CD14-positive monocyte (primary cell): ENCODE measurements at regions not wholly inside any gene's neighbourhood (a gene's known extent, or its start where the extent isn't known, plus 50 kb on each side); places are given as distances from the start of the nearest gene placed in this dataset.

Source experiments
- DNase-seq, 3 donors: peaks; one replicate each; pipeline ENCODE4 v3.0.0-alpha.2; 2011 to 2022
- H2AFZ ChIP-seq: 2 replicates; pipeline ENCODE4 v1.6.0; 2012; ENCODE audit warnings: mild to moderate bottlenecking, low read depth, low read length, inconsistent platforms; ENCODE audit not compliant: insufficient read depth, poor library complexity, severe bottlenecking
- H3K27ac ChIP-seq, 2 donors: 1 replicate in 1 of 2; 2 replicates in 1 of 2; pipeline ENCODE4 v1.5.1; 2012 to 2013; ENCODE audit warnings: low read length in 2 of 2, control low read depth in 1 of 2, inconsistent platforms in 1 of 2, low read depth in 1 of 2, mild to moderate bottlenecking in 1 of 2
- H3K27me3 ChIP-seq, 2 donors: one replicate each; pipeline versions ENCODE4 v1.6.0 to v1.6.1; 2011 to 2013; ENCODE audit warnings: low read length in 2 of 2; ENCODE audit not compliant: control insufficient read depth in 2 of 2, insufficient read depth in 2 of 2
- H3K36me3 ChIP-seq, 2 donors: replicated peaks in 1 of 2; 1 replicate in 1 of 2; 2 replicates in 1 of 2; pipeline versions ENCODE4 v1.5.1 to v1.6.1; 2012 to 2013; ENCODE audit warnings: low read length in 2 of 2, control low read depth in 1 of 2, inconsistent platforms in 1 of 2, mild to moderate bottlenecking in 1 of 2; ENCODE audit not compliant: insufficient read depth in 2 of 2, control insufficient read depth in 1 of 2
- H3K4me1 ChIP-seq, 2 donors: 1 replicate in 1 of 2; 2 replicates in 1 of 2; pipeline versions ENCODE4 v1.5.1 to v1.6.1; 2012 to 2013; ENCODE audit warnings: low read length in 2 of 2, control low read depth in 1 of 2, inconsistent platforms in 1 of 2, mild to moderate bottlenecking in 1 of 2, moderate library complexity in 1 of 2; ENCODE audit not compliant: insufficient read depth in 2 of 2, control insufficient read depth in 1 of 2
- H3K4me2 ChIP-seq: replicated peaks from 2 replicates; pipeline ENCODE3; 2012; ENCODE audit warnings: low read length, moderate library complexity, mild to moderate bottlenecking; ENCODE audit not compliant: poor library complexity, severe bottlenecking; ENCODE audit errors: extremely low read depth
- H3K4me3 ChIP-seq, 3 experiments: fragments of 200-600 bp in 1 of 3; sonication (generic) in 1 of 3; replicated peaks in 1 of 3; 1 replicate in 2 of 3; 2 replicates in 1 of 3; pipeline ENCODE4 v1.5.1; 2011 to 2013; ENCODE audit warnings: low read length in 3 of 3, mild to moderate bottlenecking in 3 of 3, control low read depth in 2 of 3, low read depth in 2 of 3, inconsistent platforms in 1 of 3, moderate library complexity in 1 of 3
- H3K79me2 ChIP-seq: 2 replicates; pipeline ENCODE4 v1.6.0; 2012; ENCODE audit warnings: mild to moderate bottlenecking, control low read depth, inconsistent platforms, low read length, moderate library complexity; ENCODE audit not compliant: insufficient read depth
- H3K9ac ChIP-seq: 2 replicates; pipeline ENCODE4 v1.6.0; 2017; ENCODE audit warnings: low read length, mild to moderate bottlenecking; ENCODE audit not compliant: insufficient read depth, poor library complexity, severe bottlenecking
- H3K9me3 ChIP-seq, 2 donors: replicated peaks in 1 of 2; 1 replicate in 1 of 2; 2 replicates in 1 of 2; pipeline versions ENCODE4 v1.5.1 to v1.6.1; 2012 to 2013; ENCODE audit warnings: low read length in 2 of 2, control low read depth in 1 of 2; ENCODE audit not compliant: control insufficient read depth in 1 of 2, insufficient read depth in 1 of 2
- H4K20me1 ChIP-seq: 2 replicates; pipeline ENCODE4 v1.6.0; 2012; ENCODE audit warnings: mild to moderate bottlenecking, low read length, control low read depth, moderate library complexity; ENCODE audit not compliant: insufficient read depth
- H3K27ac Mint-ChIP-seq, 7 donors: one replicate each; pipeline ENCODE4 v1.8.0; 2020; ENCODE audit warnings: mild to moderate bottlenecking in 7 of 7, mixed read lengths in 7 of 7, moderate library complexity in 6 of 7, inconsistent platforms in 2 of 7
- H3K27me3 Mint-ChIP-seq, 3 donors: one replicate each; pipeline ENCODE4 v1.8.0; 2021 to 2022; ENCODE audit warnings: low read depth in 3 of 3, mild to moderate bottlenecking in 3 of 3, mixed read lengths in 3 of 3, moderate library complexity in 3 of 3, inconsistent platforms in 1 of 3
- H3K36me3 Mint-ChIP-seq, 2 donors: one replicate each; pipeline ENCODE4 v1.8.0; 2020; ENCODE audit warnings: mixed read lengths in 2 of 2, inconsistent platforms in 1 of 2, mild to moderate bottlenecking in 1 of 2
- H3K4me1 Mint-ChIP-seq: one replicate; pipeline ENCODE4 v1.8.0; 2020; ENCODE audit warnings: mild to moderate bottlenecking, mixed read lengths
- H3K4me3 Mint-ChIP-seq, 2 donors: one replicate each; pipeline ENCODE4 v1.8.0; 2020; ENCODE audit warnings: mild to moderate bottlenecking in 2 of 2, mixed read lengths in 2 of 2, moderate library complexity in 1 of 2
- H3K9me3 Mint-ChIP-seq, 7 donors: one replicate each; pipeline ENCODE4 v1.8.0; 2020 to 2022; ENCODE audit warnings: mixed read lengths in 7 of 7, mild to moderate bottlenecking in 6 of 7, moderate library complexity in 6 of 7, inconsistent platforms in 2 of 7
- WGBS: methylation state at CpG from one replicate; pipeline ENCODE4 v1.1.5; 2013; ENCODE audit warnings: missing lambda C conversion rate; ENCODE audit not compliant: insufficient coverage; 5-methylcytosine and 5-hydroxymethylcytosine counted together
- intact Hi-C, 2 donors: fragments of 100-400 bp; cut with micrococcal nuclease; formaldehyde crosslinking; loops; one replicate each; pipeline versions ENCODE4 v1.15.0 to v1.15.1; 2023
- TF ChIP-seq, protein P1 (sequence below): fragments of 200-600 bp; IDR thresholded peaks from one replicate; pipeline ENCODE4 v1.8.0; 2022; ENCODE audit warnings: antibody characterized with exemption, mild to moderate bottlenecking

DNA sequence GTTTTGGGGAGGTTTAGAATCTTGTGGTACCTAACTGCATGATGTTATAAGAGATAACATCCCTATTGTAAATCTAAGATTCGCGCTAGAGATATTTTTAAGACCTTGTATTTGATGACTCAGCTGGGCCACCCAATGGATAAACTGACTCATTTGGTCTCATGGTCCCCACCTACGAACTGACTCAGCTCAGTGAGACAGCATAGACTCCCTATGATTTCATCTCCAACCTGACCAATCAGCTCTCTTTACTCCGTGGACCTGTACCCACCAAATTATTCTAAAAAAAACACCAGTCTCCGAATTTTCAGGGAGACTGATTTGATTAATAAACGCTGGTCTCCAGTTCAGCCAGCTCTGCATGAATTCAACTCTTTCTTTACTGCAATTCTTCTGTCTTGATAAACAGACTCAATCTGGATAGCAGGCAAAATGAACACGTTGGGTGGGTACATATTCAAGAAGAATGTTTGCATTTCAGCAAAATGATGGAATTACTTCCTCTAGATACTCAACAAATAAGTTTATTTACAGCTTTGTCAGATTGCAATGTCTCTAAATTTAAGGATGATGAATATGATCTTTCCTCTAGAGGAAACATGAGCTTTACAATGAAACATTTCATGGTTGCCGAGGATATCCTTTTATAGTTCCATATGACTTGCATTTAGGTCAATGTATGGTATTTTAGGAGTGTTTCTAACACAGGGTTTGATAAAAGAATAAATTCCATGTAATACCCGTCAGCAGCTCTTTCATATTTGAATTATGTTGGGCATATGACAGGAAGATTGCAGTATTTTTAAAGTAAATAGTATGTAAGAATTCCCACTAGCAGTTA lies 516.6 kb upstream of the RGS18 start:
- intact Hi-C loops = no loop called here
- H3K4me1 ChIP-seq = no peaks in the 10 kb centered on the region
- no peak overlapping the region for H3K27ac Mint-ChIP-seq
- no peaks in the 10 kb centered on the region for H3K9me3 Mint-ChIP-seq
- no peak for DNase-seq
- H2AFZ ChIP-seq = no peak overlapping the region
- no peaks in the 10 kb centered on the region for H4K20me1 ChIP-seq
- no peaks in the 10 kb centered on the region for H3K36me3 Mint-ChIP-seq
- no peaks in the 10 kb centered on the region for H3K4me1 Mint-ChIP-seq
- no peaks in the 10 kb centered on the region for H3K9me3 ChIP-seq
- H3K27me3 ChIP-seq = no peaks in the 10 kb centered on the region
- H3K79me2 ChIP-seq = no peaks in the 10 kb centered on the region
- H3K27ac ChIP-seq = no peak overlapping the region
- H3K36me3 ChIP-seq = no peaks in the 10 kb centered on the region
- H3K4me3 Mint-ChIP-seq = no peak overlapping the region
- 87% methylated on average over 3 of the region's 9 CpGs for WGBS
- TF ChIP-seq, protein P1, sequence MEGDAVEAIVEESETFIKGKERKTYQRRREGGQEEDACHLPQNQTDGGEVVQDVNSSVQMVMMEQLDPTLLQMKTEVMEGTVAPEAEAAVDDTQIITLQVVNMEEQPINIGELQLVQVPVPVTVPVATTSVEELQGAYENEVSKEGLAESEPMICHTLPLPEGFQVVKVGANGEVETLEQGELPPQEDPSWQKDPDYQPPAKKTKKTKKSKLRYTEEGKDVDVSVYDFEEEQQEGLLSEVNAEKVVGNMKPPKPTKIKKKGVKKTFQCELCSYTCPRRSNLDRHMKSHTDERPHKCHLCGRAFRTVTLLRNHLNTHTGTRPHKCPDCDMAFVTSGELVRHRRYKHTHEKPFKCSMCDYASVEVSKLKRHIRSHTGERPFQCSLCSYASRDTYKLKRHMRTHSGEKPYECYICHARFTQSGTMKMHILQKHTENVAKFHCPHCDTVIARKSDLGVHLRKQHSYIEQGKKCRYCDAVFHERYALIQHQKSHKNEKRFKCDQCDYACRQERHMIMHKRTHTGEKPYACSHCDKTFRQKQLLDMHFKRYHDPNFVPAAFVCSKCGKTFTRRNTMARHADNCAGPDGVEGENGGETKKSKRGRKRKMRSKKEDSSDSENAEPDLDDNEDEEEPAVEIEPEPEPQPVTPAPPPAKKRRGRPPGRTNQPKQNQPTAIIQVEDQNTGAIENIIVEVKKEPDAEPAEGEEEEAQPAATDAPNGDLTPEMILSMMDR = no peak
- no peak overlapping the region for H3K4me2 ChIP-seq
- H3K27me3 Mint-ChIP-seq = peaks cover 0 to 3% (median 0%) of the 10 kb centered on the region in 3 donors
- H3K4me3 ChIP-seq = no peak overlapping the region
- no peak overlapping the region for H3K9ac ChIP-seq

GRCh38 chr1:191643060-191643459 lies 515.2 kb upstream of the RGS18 start:
- Histone ChIP-seq H2AFZ (no peak overlapping the region), H3K27me3 (no peaks in the 10 kb centered on the region), H3K79me2 (no peaks in the 10 kb centered on the region), H3K36me3 (no peaks in the 10 kb centered on the region), H3K4me2 (no peak overlapping the region), H3K4me3 (no peak overlapping the region), H4K20me1 (no peaks in the 10 kb centered on the region), H3K9me3 (no peaks in the 10 kb centered on the region), H3K4me1 (no peaks in the 10 kb centered on the region), H3K9ac (no peak overlapping the region), H3K27ac (no peak overlapping the region)
- TF ChIP-seq, protein P1 = no peak
- DNase-seq = no peak
- Mint-ChIP-seq H3K4me3 (no peak overlapping the region), H3K4me1 (no peaks in the 10 kb centered on the region), H3K9me3 (no peaks in the 10 kb centered on the region), H3K27ac (no peak overlapping the region), H3K27me3 (peaks cover 0 to 1% (median 0%) of the 10 kb centered on the region in 3 donors), H3K36me3 (no peaks in the 10 kb centered on the region)
- intact Hi-C loops = no loop called here
- no CpG with 5 or more reads among the region's 1 CpG for WGBS
